ENCODE measurements at regions not wholly inside any gene's neighbourhood (a gene's known extent, or its start where the extent isn't known, plus 50 kb on each side); places are given as distances from the start of the nearest gene placed in this dataset.

- Histone ChIP-seq H3K18ac (ENCODE audit: low read length) (no peak overlapping the region), H3K14ac (ENCODE audit: low read length) (no peak overlapping the region), H2AK5ac (ENCODE audit: low read depth, low read length) (no peak overlapping the region), H3K4me1 (ENCODE audit: control insufficient read depth in 2 of 2, insufficient read depth in 1 of 2, low read depth in 1 of 2, low read length in 2 of 2) (peaks cover 0 to 6% of the 10 kb centered on the region in 2 donors), H4K8ac (ENCODE audit: low read depth, low read length) (no peak overlapping the region), H3K9ac (ENCODE audit: low read depth, low read length, poor library complexity) (no peak overlapping the region), H3K27me3 (ENCODE audit: control insufficient read depth in 3 of 3, insufficient read depth in 3 of 3, low read depth in 1 of 3, low read length in 3 of 3) (no peaks in the 10 kb centered on the region), H3K4me2 (ENCODE audit: insufficient read depth, low read length, poor library complexity, severe bottlenecking) (no peak overlapping the region), H3K27ac (replicated peaks; ENCODE audit: low read length) (no peak overlapping the region), H3K79me1 (ENCODE audit: low read depth, low read length) (no peaks in the 10 kb centered on the region), H2BK12ac (ENCODE audit: low read length) (no peak overlapping the region), H3K9me3 (replicated peaks in 1 of 2; ENCODE audit: control insufficient read depth in 2 of 2, insufficient read depth in 1 of 2, low read depth in 1 of 2, low read length in 2 of 2) (no peaks in the 10 kb centered on the region), H4K91ac (ENCODE audit: low read depth, low read length, poor library complexity) (no peak overlapping the region), H3K4ac (ENCODE audit: low read length) (no peak overlapping the region), H3K4me3 (ENCODE audit: low read length in 2 of 2) (no peak overlapping the region), H3K23ac (ENCODE audit: low read depth, low read length, poor library complexity) (no peak overlapping the region), H2BK15ac (ENCODE audit: low read length) (no peak overlapping the region), H2BK120ac (ENCODE audit: low read depth, low read length) (no peak overlapping the region), H3K36me3 (replicated peaks in 1 of 2; ENCODE audit: control insufficient read depth in 2 of 2, insufficient read depth in 2 of 2, low read length in 2 of 2) (no peaks in the 10 kb centered on the region), H2BK5ac (ENCODE audit: low read length) (no peak overlapping the region), H2AFZ (ENCODE audit: low read length) (no peak overlapping the region)
- no peak for DNase-seq (ENCODE audit: low spot score)
- WGBS, 2 donors (ENCODE audit: extremely low coverage in 2 of 2, insufficient read length in 2 of 2, insufficient replicate concordance in 1 of 2), result no CpG with 5 or more reads among the region's 1 CpG
Measured at GRCh38 chr5:58318468-58318867, 141.4 kb downstream of the PLK2 start.

GRCh38 chr5:58317808-58318207 is 142.1 kb downstream of the PLK2 start:
- Histone ChIP-seq H3K9ac (ENCODE audit: low read depth, low read length, poor library complexity) (no peak overlapping the region), H2BK120ac (ENCODE audit: low read depth, low read length) (no peak overlapping the region), H4K8ac (ENCODE audit: low read depth, low read length) (no peak overlapping the region), H3K9me3 (replicated peaks in 1 of 2; ENCODE audit: control insufficient read depth in 2 of 2, insufficient read depth in 1 of 2, low read depth in 1 of 2, low read length in 2 of 2) (no peaks in the 10 kb centered on the region), H3K4ac (ENCODE audit: low read length) (no peak overlapping the region), H2BK15ac (ENCODE audit: low read length) (no peak overlapping the region), H3K14ac (ENCODE audit: low read length) (no peak overlapping the region), H4K91ac (ENCODE audit: low read depth, low read length, poor library complexity) (no peak overlapping the region), H3K27ac (replicated peaks; ENCODE audit: low read length) (no peak overlapping the region), H3K4me3 (ENCODE audit: low read length in 2 of 2) (no peak overlapping the region), H2BK12ac (ENCODE audit: low read length) (no peak overlapping the region), H3K4me2 (ENCODE audit: insufficient read depth, low read length, poor library complexity, severe bottlenecking) (no peak overlapping the region), H2BK5ac (ENCODE audit: low read length) (no peak overlapping the region), H3K4me1 (ENCODE audit: control insufficient read depth in 2 of 2, insufficient read depth in 1 of 2, low read depth in 1 of 2, low read length in 2 of 2) (peaks cover 0 to 3% of the 10 kb centered on the region in 2 donors), H2AK5ac (ENCODE audit: low read depth, low read length) (no peak overlapping the region), H3K18ac (ENCODE audit: low read length) (no peak overlapping the region), H3K36me3 (replicated peaks in 1 of 2; ENCODE audit: control insufficient read depth in 2 of 2, insufficient read depth in 2 of 2, low read length in 2 of 2) (no peaks in the 10 kb centered on the region), H3K23ac (ENCODE audit: low read depth, low read length, poor library complexity) (no peak overlapping the region), H2AFZ (ENCODE audit: low read length) (no peak overlapping the region), H3K79me1 (ENCODE audit: low read depth, low read length) (no peaks in the 10 kb centered on the region), H3K27me3 (ENCODE audit: control insufficient read depth in 3 of 3, insufficient read depth in 3 of 3, low read depth in 1 of 3, low read length in 3 of 3) (no peaks in the 10 kb centered on the region)
- DNase-seq (ENCODE audit: low spot score), result no peak

GRCh38 chr5:58317009-58317408 is 142.9 kb downstream of the PLK2 start:
- no peak overlapping the region for H3K27ac ChIP-seq (replicated peaks; ENCODE audit: low read length)
- WGBS, 2 donors (ENCODE audit: extremely low coverage in 2 of 2, insufficient read length in 2 of 2, insufficient replicate concordance in 1 of 2), result no CpG with 5 or more reads among the region's 7 CpGs
- no peak overlapping the region for H3K4ac ChIP-seq (ENCODE audit: low read length)

GRCh38 chr5:58315794-58316193 is 144.1 kb downstream of the PLK2 start:
- no peaks in the 10 kb centered on the region for H3K79me1 ChIP-seq (ENCODE audit: low read depth, low read length)
- H2BK12ac ChIP-seq (ENCODE audit: low read length), result no peak overlapping the region
- WGBS, 2 donors (ENCODE audit: extremely low coverage in 2 of 2, insufficient read length in 2 of 2, insufficient replicate concordance in 1 of 2), result no CpG with 5 or more reads among the region's 1 CpG

More at GRCh38 chr5:58317009-58317408, 142.9 kb downstream of the PLK2 start:
- Histone ChIP-seq H2BK5ac (ENCODE audit: low read length) (no peak overlapping the region), H2AK5ac (ENCODE audit: low read depth, low read length) (no peak overlapping the region), H2BK120ac (ENCODE audit: low read depth, low read length) (no peak overlapping the region), H4K8ac (ENCODE audit: low read depth, low read length) (no peak overlapping the region), H3K9me3 (replicated peaks in 1 of 2; ENCODE audit: control insufficient read depth in 2 of 2, insufficient read depth in 1 of 2, low read depth in 1 of 2, low read length in 2 of 2) (no peaks in the 10 kb centered on the region), H3K18ac (ENCODE audit: low read length) (no peak overlapping the region), H3K79me1 (ENCODE audit: low read depth, low read length) (no peaks in the 10 kb centered on the region), H3K9ac (ENCODE audit: low read depth, low read length, poor library complexity) (no peak overlapping the region), H4K91ac (ENCODE audit: low read depth, low read length, poor library complexity) (no peak overlapping the region), H3K4me1 (ENCODE audit: control insufficient read depth in 2 of 2, insufficient read depth in 1 of 2, low read depth in 1 of 2, low read length in 2 of 2) (no peaks in the 10 kb centered on the region), H3K4me3 (ENCODE audit: low read length in 2 of 2) (no peak overlapping the region), H3K4me2 (ENCODE audit: insufficient read depth, low read length, poor library complexity, severe bottlenecking) (no peak overlapping the region), H2AFZ (ENCODE audit: low read length) (peak overlapping the region; percentile 67), H3K36me3 (replicated peaks in 1 of 2; ENCODE audit: control insufficient read depth in 2 of 2, insufficient read depth in 2 of 2, low read length in 2 of 2) (no peaks in the 10 kb centered on the region), H3K27me3 (ENCODE audit: control insufficient read depth in 3 of 3, insufficient read depth in 3 of 3, low read depth in 1 of 3, low read length in 3 of 3) (no peaks in the 10 kb centered on the region), H3K14ac (ENCODE audit: low read length) (no peak overlapping the region), H2BK12ac (ENCODE audit: low read length) (no peak overlapping the region), H2BK15ac (ENCODE audit: low read length) (no peak overlapping the region), H3K23ac (ENCODE audit: low read depth, low read length, poor library complexity) (no peak overlapping the region)
- no peak for DNase-seq (ENCODE audit: low spot score)

More at GRCh38 chr5:58315794-58316193, 144.1 kb downstream of the PLK2 start:
- Histone ChIP-seq H3K18ac (ENCODE audit: low read length) (no peak overlapping the region), H3K27me3 (ENCODE audit: control insufficient read depth in 3 of 3, insufficient read depth in 3 of 3, low read depth in 1 of 3, low read length in 3 of 3) (no peaks in the 10 kb centered on the region), H3K4me2 (ENCODE audit: insufficient read depth, low read length, poor library complexity, severe bottlenecking) (no peak overlapping the region), H3K4me3 (ENCODE audit: low read length in 2 of 2) (no peak overlapping the region), H3K27ac (replicated peaks; ENCODE audit: low read length) (no peak overlapping the region), H3K4me1 (ENCODE audit: control insufficient read depth in 2 of 2, insufficient read depth in 1 of 2, low read depth in 1 of 2, low read length in 2 of 2) (no peaks in the 10 kb centered on the region), H3K9me3 (replicated peaks in 1 of 2; ENCODE audit: control insufficient read depth in 2 of 2, insufficient read depth in 1 of 2, low read depth in 1 of 2, low read length in 2 of 2) (no peaks in the 10 kb centered on the region), H2BK5ac (ENCODE audit: low read length) (no peak overlapping the region), H2BK15ac (ENCODE audit: low read length) (no peak overlapping the region), H2AK5ac (ENCODE audit: low read depth, low read length) (no peak overlapping the region), H2AFZ (ENCODE audit: low read length) (no peak overlapping the region), H3K23ac (ENCODE audit: low read depth, low read length, poor library complexity) (no peak overlapping the region), H2BK120ac (ENCODE audit: low read depth, low read length) (no peak overlapping the region), H4K8ac (ENCODE audit: low read depth, low read length) (no peak overlapping the region), H3K14ac (ENCODE audit: low read length) (no peak overlapping the region), H3K36me3 (replicated peaks in 1 of 2; ENCODE audit: control insufficient read depth in 2 of 2, insufficient read depth in 2 of 2, low read length in 2 of 2) (no peaks in the 10 kb centered on the region), H3K9ac (ENCODE audit: low read depth, low read length, poor library complexity) (no peak overlapping the region), H4K91ac (ENCODE audit: low read depth, low read length, poor library complexity) (no peak overlapping the region), H3K4ac (ENCODE audit: low read length) (no peak overlapping the region)
- no peak for DNase-seq (ENCODE audit: low spot score)

Data from neuronal stem cell (in vitro differentiated cells).